Pancreas (tissue), 10 donors: ENCODE measurements at regions not wholly inside any gene's neighbourhood (a gene's known extent, or its start where the extent isn't known, plus 50 kb on each side); places are given as distances from the start of the nearest gene placed in this dataset.

ENCODE experiments used
- ATAC-seq, 4 donors: fragments of 200-7000 bp; cut with Tn5 transposase; one replicate each; pipeline versions ENCODE4 v1.8.0 to v1.9.1; 2020; ENCODE audit warnings: mild to moderate bottlenecking in 4 of 4, moderate library complexity in 4 of 4
- DNase-seq, 6 donors: peaks; one replicate each; pipeline ENCODE4 v3.0.0-alpha.2; 2020
- FAIRE-seq: peaks from 2 replicates; lab custom pipeline; 2012; peaks lifted over from hg19 to GRCh38; lab: Jason Lieb, UNC
- H3K27ac ChIP-seq, 4 donors: fragments of 200-600 bp; sonication (generic); 1 replicate in 3 of 4; 2 replicates in 1 of 4; pipeline versions ENCODE4 v1.5.0 to v1.8.0; 2020
- H3K27me3 ChIP-seq, 4 donors: fragments of 200-600 bp; one replicate each; pipeline ENCODE4 v1.8.0; 2021
- H3K36me3 ChIP-seq, 3 donors: fragments of 200-600 bp; sonication (generic) in 1 of 3; one replicate each; pipeline versions ENCODE4 v1.5.0 to v1.8.0; 2020 to 2021
- H3K4me1 ChIP-seq, 3 donors: fragments of 200-600 bp; one replicate each; pipeline ENCODE4 v1.8.0; 2021
- H3K4me3 ChIP-seq, 4 donors: fragments of 200-600 bp; sonication (generic) in 2 of 4; one replicate each; pipeline versions ENCODE4 v1.5.0 to v1.8.0; 2020 to 2021
- H3K9me3 ChIP-seq, 4 donors: fragments of 200-600 bp; one replicate each; pipeline ENCODE4 v1.8.0; 2021
- CTCF ChIP-seq, 4 donors: fragments of 200-600 bp; sonication (generic) in 3 of 4; IDR thresholded peaks; one replicate each; pipeline versions ENCODE4 v1.5.0 to v1.8.0; 2021; ENCODE audit warnings: antibody characterized with exemption in 4 of 4
- WGBS, 2 donors: extraction: QIAGEN DNeasy Blood & Tissue Kit; methylation state at CpG; one replicate each; pipeline ENCODE4 v1.1.7; 2013; 5-methylcytosine and 5-hydroxymethylcytosine counted together
- intact Hi-C, 3 donors: fragments of 100-400 bp; cut with DNase I; formaldehyde crosslinking; loops; one replicate each; pipeline versions ENCODE4 v1.11.1 to v1.14.2; 2022
- donor health status: healthy with polysubstance abuse.
- donor health status: DM: no; HTN: no; CAD: no; lungs with moderate emphysema.
- donor health status: DM: no; HTN: no; CAD: no.
- donor health status: control.
- donor health status: control.
- donor health status: Bipolar disorder and iron deficiency.
- donor health status: DM: yes; HTN: yes; CAD: no.
- donor health status: DM: no; HTN: no; CAD: no.
- donor health status: DM: no; HTN: no; CAD: no.
- donor health status: DM: yes; HTN: yes; CAD: no.

GRCh38 chr5:143644727-143645126 is 167.2 kb upstream of the HMHB1 start:
- TF ChIP-seq CTCF (IDR thresholded peaks at IDR 0.05) = no peak
- Histone ChIP-seq H3K27me3 (no peaks in the 10 kb centered on the region), H3K9me3 (no peaks in the 10 kb centered on the region), H3K4me3 (no peak overlapping the region), H3K36me3 (no peaks in the 10 kb centered on the region), H3K27ac (no peak overlapping the region), H3K4me1 (no peaks in the 10 kb centered on the region)
- ATAC-seq = no peak
- intact Hi-C loops = no loop called here
- FAIRE-seq = no peak
- 70 to 79% methylated on average over 3 of the region's 3 CpGs for WGBS, 2 donors
- no peak for DNase-seq

- no peaks in the 10 kb centered on the region for H3K36me3 ChIP-seq
- FAIRE-seq = no peak
- no peaks in the 10 kb centered on the region for H3K9me3 ChIP-seq
- H3K4me1 ChIP-seq = no peaks in the 10 kb centered on the region
- no peak for DNase-seq
- no peak for TF ChIP-seq CTCF (IDR thresholded peaks at IDR 0.05)
- no peak overlapping the region for H3K4me3 ChIP-seq
- no peak overlapping the region for H3K27ac ChIP-seq
- ATAC-seq = no peak
- intact Hi-C loops = no loop called here
- no peaks in the 10 kb centered on the region for H3K27me3 ChIP-seq
Observed at GRCh38 chr5:143642791-143643190, 169.2 kb upstream of the HMHB1 start.

GRCh38 chr5:143641549-143642355 is 170.2 kb upstream of the HMHB1 start:
- Histone ChIP-seq H3K4me3 (no peak overlapping the region), H3K36me3 (no peaks in the 10 kb centered on the region), H3K27me3 (no peaks in the 10 kb centered on the region), H3K27ac (no peak overlapping the region), H3K4me1 (peaks cover 0 to 5% (median 0%) of the 10 kb centered on the region in 3 donors), H3K9me3 (no peaks in the 10 kb centered on the region)
- no peak for DNase-seq
- WGBS, 2 donors = 66 to 81% methylated on average over 6 of the region's 6 CpGs
- no peak for ATAC-seq
- intact Hi-C loops = no loop called here
- no peak for TF ChIP-seq CTCF (IDR thresholded peaks at IDR 0.05)
- FAIRE-seq = no peak

- no peaks in the 10 kb centered on the region for H3K36me3 ChIP-seq
- ATAC-seq (no peak), FAIRE-seq (no peak), DNase-seq (no peak)
- intact Hi-C loops = no loop called here
- TF ChIP-seq CTCF (IDR thresholded peaks at IDR 0.05) = no peak
- WGBS, 2 donors = 72 to 84% methylated on average over 4 of the region's 4 CpGs
- peaks cover 0 to 5% (median 0%) of the 10 kb centered on the region in 3 donors for H3K4me1 ChIP-seq
- no peaks in the 10 kb centered on the region for H3K27me3 ChIP-seq
- no peak overlapping the region for H3K4me3 ChIP-seq
- H3K9me3 ChIP-seq = no peaks in the 10 kb centered on the region
- no peak overlapping the region for H3K27ac ChIP-seq
Observed at GRCh38 chr5:143638654-143639053, 173.3 kb upstream of the HMHB1 start.

- DNase-seq (no peak), ATAC-seq (no peak), FAIRE-seq (no peak)
- intact Hi-C loops = no loop called here
- H3K27me3 ChIP-seq = no peaks in the 10 kb centered on the region
- peaks cover 0 to 5% (median 0%) of the 10 kb centered on the region in 3 donors for H3K4me1 ChIP-seq
- no peak for TF ChIP-seq CTCF (IDR thresholded peaks at IDR 0.05)
- no peak overlapping the region for H3K4me3 ChIP-seq
- WGBS, 2 donors = 70 to 71% methylated on average over 8 of the region's 8 CpGs
- no peak overlapping the region for H3K27ac ChIP-seq
- H3K36me3 ChIP-seq = no peaks in the 10 kb centered on the region
- no peaks in the 10 kb centered on the region for H3K9me3 ChIP-seq
Observed at GRCh38 chr5:143636931-143637528, 174.9 kb upstream of the HMHB1 start.
